ENCODE measurements at regions not wholly inside any gene's neighbourhood (a gene's known extent, or its start where the extent isn't known, plus 50 kb on each side); places are given as distances from the start of the nearest gene placed in this dataset.
A peak's percentile ranks its signal among the peaks of the same experiment; 100 is the strongest.
"Not testable (repeated sequence)": the region's sequence is repeated elsewhere in the genome, so short reads cannot be mapped to it uniquely, and the experiment has no call there.

DNA sequence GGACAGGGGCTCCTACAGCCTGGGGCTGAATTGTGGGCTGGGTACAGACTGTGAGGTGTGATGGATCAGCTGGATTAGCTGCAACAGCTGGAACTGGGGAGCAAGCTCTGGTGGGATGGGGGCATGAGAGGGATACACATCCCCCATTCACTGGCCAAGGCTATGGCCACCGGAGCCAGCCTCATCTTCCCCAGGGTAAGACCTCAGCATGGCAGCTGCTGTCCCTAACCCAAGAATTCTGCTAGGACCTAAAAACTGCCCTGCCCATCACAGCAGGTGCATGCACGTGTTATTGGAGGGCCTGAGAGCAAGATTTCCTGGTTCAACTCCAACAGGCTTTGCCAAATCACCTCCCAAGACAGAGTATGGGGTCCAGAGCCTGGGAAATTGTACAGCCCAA lies 258.6 kb upstream of the AGTR2 start:
- DNase-seq (ENCODE audit: low spot score) = no peak

DNA sequence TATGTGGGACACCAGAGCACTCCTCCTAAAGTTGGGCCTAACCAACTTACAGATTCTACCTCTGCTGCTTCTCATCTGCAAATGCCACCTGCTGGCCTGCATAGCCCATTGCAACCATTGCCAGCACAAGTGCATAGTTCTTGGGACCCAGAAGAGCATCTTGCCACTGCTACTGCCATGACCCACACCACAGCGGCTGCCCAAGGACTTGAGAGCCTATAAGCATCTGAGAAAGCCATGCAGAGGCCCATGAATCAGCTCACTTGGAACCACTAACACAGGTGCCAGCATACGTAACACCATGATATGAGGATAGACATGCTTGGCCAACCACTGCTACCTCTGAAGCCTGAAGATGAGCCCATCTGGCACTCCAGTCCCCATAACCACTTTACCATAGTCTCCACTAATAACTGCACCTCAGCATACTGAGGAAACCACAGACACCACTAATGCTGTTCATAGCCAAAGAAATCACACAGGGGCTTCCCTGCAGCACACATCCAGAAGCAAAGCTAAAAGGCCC lies 258.1 kb upstream of the AGTR2 start:
- DNase-seq (ENCODE audit: low spot score) = peak; percentile 15

DNA sequence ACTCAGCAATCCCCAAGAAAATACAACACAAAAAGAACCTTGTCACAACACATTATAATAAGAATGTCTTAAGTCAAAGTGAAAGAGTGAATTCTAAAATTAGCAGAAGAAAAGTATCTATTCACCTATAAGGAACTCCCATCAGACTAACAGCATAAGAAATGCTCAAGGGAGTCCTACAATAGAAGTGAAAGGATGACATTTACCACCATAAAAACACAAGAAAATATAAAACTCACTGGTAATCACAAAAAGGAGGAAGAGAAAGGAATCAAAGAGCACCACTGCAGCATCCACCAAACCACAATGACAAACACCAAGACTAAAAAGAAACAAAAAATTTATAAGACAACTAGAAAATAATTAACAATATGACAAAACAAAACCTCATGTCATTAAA lies 257.0 kb upstream of the AGTR2 start:
- DNase-seq (ENCODE audit: low spot score) = no peak

DNA sequence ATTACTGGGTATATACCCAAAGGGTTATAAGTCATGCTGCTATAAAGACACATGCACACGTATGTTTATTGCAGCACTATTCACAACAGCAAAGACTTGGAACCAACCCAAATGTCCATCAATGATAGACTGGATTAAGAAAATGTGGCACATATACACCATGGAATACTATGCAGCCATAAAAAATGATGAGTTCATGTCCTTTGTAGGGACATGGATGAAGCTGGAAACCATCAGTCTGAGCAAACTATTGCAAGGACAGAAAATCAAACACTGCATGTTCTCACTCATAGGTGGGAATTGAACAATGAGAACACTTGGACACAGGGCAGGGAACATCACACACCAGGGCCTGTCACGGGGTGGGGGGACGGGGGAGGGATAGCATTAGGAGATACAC lies 254.9 kb upstream of the AGTR2 start:
- DNase-seq (ENCODE audit: low spot score) = not testable (repeated sequence)

DNA sequence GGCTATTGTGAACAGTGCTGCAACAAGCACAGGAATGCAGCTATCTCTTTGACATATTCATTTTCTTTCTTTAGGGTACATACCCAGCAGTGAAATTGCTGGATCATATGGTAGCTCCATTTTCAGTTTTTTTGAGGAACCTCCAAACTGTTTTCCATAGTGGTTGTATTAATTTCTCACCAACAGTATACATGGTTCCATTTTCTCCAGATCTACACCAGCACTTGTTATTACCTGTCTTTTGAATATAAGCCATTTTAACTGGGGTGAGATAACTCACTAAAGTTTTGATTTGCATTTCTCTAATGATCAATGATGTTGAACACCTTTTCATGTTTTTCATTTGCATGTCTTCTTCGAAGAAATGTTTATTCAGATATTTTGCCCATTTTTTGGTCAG lies 241.1 kb upstream of the AGTR2 start:
- DNase-seq (ENCODE audit: low spot score) = no peak

DNA sequence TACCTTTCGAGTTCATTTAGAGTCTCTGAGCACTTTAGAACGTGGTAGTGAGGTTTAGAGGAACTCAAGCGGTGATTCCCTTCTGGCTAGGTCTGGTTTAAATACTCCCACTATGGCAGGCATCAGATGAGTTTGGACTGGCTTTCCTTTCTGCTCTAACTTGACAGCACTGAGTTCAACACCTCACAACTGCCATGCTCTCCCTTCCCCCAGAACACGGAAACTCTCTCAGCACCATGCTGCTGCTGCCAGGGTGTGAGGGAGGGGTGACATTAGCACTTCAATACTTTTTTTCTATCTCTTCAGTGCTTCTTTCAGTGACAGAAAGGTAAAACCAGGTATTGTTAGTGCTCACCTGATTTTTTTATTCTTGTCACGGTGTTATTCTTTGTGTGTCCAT lies 234.5 kb upstream of the AGTR2 start:
- DNase-seq (ENCODE audit: low spot score) = no peak

DNA sequence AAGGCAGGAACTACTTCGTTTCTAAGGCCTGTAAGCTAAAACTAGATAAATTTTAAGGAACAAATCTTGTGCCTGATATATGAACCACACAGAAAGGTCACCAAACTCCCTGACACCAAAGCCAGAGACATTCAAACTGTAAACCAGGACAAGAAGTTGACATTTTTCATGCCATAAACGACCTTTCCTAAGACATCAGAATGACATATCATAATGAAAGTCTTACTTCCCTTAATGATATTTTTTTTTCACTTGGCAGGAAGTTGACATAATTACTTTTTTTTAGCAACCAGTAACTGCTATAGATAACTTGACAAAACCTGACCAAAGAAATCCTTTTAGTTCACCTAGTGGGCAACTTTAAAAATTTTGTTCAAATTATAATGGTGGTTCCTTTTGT lies 231.5 kb upstream of the AGTR2 start:
- DNase-seq (ENCODE audit: low spot score) = no peak

DNA sequence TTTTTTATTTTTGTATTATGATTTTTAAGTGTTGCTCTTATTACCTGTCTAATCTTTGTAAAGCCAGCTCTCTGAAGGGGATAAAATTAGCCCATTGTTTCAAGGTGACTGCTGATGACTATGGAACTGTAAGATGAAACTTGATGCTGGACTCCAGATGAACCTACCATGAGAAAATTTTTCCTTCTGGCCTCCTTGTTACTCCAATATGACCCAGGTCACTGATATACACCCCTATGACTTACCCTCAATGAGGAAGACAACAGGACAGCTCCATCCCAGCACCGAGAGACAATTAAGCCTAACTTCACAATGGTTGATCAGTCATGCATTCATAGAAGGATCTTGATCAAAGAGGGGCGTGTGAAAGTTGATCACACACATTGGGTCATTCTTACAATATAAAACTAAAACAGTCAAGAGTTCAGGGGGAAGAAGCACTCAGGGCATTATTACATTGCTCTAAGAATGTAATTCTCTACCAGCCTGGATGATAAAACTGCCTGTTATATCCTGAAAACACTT lies 230.8 kb upstream of the AGTR2 start:
- DNase-seq (ENCODE audit: low spot score) = no peak

DNA sequence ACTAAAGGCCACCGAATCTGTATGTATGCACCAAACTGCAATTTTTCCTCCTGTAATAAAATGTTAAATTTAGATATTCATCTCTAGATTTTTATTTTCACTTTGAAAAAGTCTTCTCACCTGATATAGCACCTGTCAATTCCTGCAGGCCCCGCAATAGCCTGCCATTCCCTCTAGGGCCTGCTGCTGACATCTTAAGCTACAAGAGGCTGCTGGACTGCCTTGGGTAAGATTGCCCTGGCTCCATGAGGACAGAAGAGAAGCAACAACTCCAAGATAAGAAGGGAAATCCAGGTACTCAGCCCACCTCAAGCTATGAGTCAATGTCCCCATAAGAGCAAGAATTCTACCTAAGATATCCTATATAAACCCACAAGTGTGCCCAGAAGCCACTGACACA lies 230.2 kb upstream of the AGTR2 start:
- no peak for DNase-seq (ENCODE audit: low spot score)

DNA sequence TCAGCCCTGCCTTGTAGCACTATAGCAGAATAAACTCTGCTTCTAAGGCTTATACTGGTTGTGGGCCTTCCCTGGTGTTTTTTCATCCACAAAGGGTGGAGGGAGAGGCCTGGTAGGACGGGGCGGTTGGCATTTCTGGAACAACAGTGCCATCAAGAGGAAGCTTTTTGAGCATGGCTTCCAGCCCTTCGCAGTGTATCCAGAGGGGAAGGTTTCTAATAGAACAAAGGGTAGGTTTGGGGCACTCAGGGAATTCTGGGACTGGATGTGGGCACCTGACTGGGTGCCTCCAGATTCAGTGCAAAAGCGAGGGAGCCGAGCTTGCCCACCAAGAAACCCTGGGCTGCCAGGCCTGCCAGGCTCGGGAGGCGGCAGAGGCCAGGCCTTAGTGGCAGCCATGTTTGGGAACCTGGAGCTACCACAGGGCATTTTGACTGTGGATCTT lies 229.6 kb upstream of the AGTR2 start:
- peak; percentile 94 for DNase-seq (ENCODE audit: low spot score)

DNA sequence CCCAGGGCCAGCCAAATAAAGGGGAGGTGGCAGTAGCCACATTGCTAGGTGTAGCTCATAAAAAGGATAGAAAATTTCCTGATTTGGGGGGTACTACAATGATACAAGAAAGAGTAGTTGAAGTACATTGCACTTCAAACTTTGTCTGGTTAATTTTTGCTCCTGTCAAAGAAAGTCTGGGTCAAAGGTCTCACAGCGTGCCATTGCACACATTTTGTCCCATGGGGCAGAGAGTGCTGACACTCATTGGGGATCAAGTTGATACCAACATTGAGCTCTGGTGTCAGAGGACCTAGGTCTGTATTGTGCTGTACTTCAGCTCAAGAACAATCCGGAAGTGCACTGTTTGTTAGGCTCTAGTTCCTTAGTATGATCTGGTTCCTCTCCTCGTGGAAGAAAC lies 229.2 kb upstream of the AGTR2 start:
- no peak for DNase-seq (ENCODE audit: low spot score)

DNA sequence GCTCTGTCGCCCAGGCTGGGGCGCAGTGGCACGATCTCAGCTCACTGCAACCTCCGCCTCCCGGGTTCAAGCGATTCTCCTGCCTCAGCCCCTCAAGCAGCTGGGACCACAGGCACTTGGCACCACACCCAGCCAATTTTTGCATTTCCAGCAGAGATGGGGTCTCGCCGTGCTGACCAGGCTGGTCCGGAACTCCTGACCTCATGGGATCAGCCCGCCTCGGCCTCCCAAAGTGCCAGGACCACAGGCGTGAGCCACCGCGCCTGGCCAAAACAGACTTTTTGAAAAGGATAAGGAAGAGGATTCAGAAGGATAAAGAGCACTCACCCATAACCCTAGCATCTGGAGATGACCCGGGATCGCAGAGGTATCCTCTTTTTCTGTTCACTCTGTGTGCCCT lies 224.5 kb upstream of the AGTR2 start:
- DNase-seq (ENCODE audit: low spot score) = no peak

DNA sequence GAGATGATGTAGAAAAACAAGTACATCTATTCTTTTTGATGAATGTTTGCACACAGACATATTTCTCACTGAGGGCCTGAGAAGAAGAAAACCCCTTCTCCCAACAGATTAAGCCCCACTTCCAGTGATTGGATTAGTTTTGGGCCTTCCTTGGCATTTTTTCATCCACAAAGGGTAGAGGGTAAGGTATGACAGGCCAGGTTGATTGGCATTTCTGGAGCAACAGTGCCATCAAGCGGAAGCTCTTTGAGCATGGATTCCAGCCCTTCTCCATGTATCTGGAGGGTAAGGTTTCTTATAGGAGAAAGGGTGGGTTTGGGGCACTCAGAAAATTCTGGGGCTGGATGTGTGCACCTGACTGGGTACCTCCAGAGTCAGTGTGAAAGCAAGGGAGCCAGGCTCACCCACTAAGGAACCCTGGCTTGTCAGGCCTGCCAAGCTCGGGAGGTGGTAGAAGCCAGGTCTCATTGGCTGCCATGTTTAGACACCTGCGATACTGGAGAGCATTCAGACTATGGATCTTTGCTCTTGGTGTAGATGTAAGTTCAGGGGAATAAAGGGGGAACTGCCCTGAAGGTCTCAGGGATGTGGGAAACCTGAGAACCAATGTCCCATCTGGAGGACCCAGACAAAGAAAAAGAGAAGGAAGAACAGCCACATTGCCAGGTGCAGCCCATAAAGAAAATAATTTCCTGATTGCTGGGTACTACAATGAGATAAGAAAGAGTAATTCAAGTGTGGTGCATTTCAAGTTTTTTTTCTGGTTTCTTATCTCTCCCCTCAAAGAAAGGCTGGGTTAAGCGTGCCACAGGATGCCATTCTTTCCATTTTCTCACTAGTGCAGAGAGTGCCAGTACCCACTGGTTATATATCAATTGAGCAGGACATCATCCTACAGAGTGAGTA lies 222.3 kb upstream of the AGTR2 start:
- no peak for DNase-seq (ENCODE audit: low spot score)

DNA sequence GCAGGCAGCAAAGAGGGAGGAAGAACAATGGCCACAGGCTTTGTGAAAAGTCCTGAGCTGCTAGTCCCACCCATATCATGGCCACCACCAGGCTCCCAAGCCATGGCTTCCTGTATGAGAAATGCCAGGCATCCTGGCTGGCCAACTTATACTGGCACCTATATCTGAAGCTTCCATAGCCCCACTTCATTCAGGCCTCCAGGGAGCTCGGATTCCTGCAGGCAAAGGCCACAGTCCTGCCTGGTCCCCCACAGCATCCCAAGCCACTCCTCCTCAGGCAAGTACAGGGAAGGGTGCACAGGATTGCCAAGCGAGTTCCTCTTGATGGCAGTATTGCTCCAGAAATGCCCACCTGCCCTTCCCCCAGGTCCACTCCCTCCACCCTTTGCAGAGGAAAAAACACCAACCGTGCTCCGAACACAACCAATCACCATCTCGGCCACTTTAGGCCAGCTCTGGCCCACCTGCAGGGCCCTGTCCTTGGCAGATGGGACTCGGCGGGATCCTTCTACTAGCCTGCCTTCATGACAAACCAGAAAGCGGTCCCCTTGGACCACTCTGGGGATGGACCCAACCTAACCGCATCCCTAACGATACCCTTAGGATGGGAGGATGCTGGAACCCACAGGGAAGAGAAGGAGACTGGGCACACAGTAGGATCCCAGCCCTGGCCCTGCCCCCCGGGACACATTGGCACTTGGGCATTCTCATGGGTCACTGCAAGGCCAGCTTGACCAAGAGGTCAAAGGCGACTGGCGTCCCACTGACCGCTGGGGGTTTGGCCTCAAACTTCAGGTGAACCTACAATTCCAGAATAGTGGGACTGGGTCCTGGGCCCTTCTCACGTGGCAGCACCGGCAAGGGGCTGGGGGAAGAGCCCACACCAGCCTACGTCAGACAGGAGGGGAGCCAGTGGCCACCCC lies 220.4 kb upstream of the AGTR2 start:
- peak; percentile 32 for DNase-seq (ENCODE audit: low spot score)

DNA sequence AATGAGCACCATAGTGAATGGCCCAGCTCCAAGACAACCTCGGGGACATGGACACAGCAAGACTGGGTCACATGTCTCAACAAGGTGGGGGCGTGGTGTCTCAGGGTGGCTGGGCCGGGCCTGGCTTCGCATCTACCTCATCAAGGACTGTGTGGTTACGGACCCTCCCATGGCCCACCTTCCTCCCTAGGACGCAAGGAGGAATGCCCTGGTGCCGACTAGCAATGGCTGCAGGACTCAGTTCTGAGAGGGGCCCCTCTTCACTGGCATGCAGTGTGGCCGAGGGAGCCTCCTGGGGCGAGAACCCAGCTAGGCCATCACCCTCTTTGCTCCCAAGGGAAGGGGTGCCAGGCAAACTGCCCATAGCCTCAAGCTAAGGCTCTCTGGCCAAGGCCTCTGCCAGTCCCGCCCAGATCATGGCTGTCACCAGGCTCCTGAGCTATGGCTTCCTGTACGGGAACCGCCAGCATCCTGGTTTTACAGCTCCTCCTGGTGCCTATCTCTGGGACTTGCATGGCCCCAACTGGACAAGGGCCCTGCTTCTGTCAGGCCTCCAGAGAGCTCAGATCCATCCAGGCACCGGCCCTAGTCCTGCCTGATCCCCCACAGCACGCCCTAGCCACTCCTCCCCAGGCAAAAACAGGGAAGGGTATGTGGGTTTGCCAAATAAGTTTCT lies 218.0 kb upstream of the AGTR2 start:
- DNase-seq (ENCODE audit: low spot score) = no peak

DNA sequence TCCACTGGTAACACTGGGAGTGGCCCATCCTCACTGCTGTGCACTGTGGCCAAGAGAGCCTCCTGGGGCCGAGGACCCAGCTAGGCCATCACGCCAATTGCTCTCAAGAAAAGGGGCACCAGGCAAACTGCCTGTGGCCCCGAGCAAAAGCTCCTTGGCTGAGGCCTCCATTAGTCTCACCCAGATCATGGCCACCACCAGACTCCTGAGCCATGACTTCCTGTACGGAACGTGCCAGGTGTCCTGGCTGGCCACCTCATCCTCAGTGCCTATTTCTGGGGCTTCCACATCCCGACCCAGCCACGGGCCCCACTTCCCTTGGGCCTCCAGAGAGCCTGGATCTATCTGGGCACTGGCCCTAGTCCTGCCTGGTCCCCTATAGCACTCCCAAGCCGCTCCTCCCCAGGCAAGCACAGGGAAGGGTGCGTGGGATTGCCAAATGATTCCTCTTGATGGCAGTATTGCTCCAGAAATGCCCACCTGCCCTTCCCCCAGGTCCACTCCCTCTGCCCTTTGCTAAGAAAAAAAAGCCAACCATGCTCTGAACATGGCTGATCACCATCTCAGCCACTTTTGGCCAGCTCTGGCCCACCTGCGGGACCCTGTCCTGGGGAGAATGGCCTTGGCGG lies 212.6 kb upstream of the AGTR2 start:
- DNase-seq (ENCODE audit: low spot score) = no peak

DNA sequence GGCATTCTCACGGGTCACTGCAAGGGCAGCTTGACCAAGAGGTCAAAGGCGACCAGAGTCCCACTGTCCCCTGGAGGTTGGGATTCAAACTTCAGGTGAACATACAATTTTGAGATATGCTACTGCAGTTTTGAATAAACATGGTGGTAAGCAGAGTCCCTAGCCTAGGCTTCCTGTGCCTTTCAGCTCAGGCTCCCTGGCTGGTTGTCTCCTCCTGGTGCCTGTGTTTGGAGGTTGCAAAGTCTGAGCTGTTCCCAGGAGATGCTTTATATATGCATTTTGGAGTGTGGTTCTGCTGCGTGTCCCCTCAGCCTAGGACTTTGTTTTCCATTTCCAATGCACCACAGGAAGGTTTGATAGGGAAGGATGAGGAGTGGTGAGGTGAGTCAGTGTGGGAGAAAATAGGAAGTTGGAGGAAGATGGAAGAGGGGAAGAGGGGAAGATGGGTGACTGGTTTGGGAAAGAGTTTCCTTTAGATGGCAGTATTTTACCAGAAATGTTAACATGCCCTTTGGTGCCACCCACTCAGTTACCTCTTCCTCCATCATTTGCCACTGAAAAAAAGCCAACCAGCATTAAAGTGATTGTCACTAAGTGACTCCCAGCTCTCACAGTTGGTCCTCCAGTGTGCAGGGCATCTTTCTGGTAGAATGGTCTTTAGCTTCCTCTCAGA lies 211.7 kb upstream of the AGTR2 start:
- no peak for DNase-seq (ENCODE audit: low spot score)

DNA sequence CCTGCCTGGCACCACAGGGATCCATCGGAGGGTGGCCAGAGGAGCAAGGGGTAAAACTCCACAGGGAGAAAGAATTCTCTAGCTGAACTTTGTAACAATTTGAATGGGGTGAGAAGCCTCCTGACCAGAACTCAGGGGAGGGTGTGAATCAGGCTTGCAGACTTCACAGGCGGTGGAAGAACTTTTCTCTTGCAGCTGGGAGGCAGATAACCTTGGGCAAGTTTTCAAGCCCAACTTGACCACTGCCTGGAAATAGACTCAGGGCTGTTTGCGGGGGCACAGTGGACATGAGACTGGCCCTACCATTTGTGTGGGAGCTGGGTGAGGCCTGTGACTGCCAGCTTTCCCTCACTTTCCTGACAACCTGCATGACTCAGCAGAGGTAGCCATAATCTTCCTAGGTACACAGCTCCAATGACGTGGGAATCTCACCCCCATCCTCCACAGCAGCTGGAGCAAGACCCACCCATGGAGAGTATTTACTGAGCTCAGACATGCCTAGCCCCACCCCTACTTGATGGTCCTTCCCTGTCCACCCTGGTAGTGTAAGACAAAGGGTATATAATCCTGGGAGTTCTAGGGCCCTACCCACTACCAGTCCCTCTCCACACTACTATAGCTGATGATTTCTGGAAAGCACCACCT lies 210.0 kb upstream of the AGTR2 start:
- DNase-seq (ENCODE audit: low spot score) = no peak

DNA sequence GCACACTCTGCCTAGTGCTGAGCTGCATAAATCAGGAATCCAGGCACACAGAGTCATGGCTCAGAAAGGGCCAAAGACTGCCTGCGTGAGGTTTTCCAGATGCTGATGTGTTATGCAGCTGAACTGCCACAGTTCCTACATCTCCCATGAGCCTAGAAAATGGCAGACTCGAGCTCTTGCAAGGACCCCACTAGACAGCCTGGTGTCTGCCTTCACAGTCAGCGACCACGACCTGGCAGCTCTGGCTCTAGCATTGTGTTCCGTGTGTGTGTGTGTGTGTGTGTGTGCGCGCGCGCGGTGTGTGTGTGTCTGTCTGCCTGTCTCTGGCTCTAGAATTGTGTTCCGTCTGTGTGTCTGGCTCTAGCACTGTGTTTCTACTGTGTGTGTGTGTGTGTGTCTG lies 203.6 kb upstream of the AGTR2 start:
- peak; percentile 31 for DNase-seq (ENCODE audit: low spot score)
